ENCODE measurements at regions not wholly inside any gene's neighbourhood (a gene's known extent, or its start where the extent isn't known, plus 50 kb on each side); places are given as distances from the start of the nearest gene placed in this dataset.

DNA sequence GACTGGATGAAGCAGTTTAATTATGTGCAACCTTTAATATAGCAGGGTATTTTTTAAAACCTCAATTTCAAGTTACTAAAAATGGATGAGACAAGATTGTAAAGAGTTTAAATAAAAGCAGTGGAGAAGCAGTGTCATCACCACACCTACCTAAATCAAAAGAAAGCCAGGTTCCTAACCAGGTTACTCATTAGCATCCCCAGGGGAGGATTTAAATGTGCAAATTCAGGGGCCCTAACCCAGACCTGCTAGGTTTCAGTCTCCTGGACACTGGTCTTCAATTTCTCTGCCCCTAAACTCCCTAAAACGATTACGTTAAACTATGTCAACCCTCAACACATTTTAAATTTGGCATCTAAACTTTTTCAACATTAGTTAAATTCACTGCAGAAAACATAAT lies 116.9 kb upstream of the KLF3 start:
- TF ChIP-seq, protein P1, sequence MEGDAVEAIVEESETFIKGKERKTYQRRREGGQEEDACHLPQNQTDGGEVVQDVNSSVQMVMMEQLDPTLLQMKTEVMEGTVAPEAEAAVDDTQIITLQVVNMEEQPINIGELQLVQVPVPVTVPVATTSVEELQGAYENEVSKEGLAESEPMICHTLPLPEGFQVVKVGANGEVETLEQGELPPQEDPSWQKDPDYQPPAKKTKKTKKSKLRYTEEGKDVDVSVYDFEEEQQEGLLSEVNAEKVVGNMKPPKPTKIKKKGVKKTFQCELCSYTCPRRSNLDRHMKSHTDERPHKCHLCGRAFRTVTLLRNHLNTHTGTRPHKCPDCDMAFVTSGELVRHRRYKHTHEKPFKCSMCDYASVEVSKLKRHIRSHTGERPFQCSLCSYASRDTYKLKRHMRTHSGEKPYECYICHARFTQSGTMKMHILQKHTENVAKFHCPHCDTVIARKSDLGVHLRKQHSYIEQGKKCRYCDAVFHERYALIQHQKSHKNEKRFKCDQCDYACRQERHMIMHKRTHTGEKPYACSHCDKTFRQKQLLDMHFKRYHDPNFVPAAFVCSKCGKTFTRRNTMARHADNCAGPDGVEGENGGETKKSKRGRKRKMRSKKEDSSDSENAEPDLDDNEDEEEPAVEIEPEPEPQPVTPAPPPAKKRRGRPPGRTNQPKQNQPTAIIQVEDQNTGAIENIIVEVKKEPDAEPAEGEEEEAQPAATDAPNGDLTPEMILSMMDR (IDR thresholded peaks at IDR 0.05; ENCODE audit: low read depth, low read length), result no peak
- DNase-seq (ENCODE audit: low read depth in 2 of 2), result no peak
- no peak overlapping the region for H3K4me3 ChIP-seq (replicated peaks in 1 of 2; ENCODE audit: low read depth in 2 of 2, low read length in 2 of 2)

DNA sequence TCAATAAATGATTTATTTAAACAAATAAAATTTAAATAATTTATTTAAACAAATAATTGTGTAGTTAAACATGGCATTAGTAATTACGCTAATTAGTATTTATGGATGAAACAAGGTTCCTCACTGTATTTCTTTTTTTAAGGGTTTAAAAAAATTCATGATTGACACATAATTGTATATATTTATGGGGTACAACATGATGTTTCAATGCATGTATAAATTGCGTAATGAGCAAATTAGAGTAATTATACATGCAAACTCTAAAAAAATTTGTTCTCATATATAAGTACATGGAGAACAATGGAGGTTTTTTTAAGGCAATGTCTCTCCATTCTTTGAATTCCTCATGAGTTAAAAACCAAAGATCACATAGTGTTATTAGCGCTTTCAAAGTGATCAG lies 115.7 kb upstream of the KLF3 start:
- no peak overlapping the region for H3K4me3 ChIP-seq (replicated peaks in 1 of 2; ENCODE audit: low read depth in 2 of 2, low read length in 2 of 2)
- TF ChIP-seq, protein P1 (IDR thresholded peaks at IDR 0.05; ENCODE audit: low read depth, low read length), result no peak
- no peak for DNase-seq (ENCODE audit: low read depth in 2 of 2)

DNA sequence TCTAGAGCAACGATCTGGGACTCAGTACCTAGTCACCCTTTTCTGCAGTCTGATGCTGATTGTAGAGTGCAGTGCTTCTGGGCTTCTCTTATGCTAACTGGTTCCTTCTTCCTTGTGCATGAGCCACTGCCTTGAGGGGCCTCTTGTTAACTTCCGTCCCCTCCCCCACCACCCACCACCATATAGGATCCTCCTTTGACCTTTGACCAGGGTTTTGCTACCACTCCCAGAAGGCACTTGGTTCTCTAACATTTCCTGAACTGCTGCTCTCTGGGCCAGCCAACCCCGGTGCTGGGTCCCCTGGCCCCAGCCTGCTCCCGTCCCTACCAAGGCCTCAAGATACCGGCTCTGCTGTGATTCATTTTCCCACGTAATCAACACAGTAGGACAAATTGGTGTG lies 104.6 kb upstream of the KLF3 start:
- TF ChIP-seq, protein P1 (IDR thresholded peaks at IDR 0.05; ENCODE audit: low read depth, low read length), result no peak
- no peak for DNase-seq (ENCODE audit: low read depth in 2 of 2)
- H3K4me3 ChIP-seq (replicated peaks in 1 of 2; ENCODE audit: low read depth in 2 of 2, low read length in 2 of 2), result no peak overlapping the region

DNA sequence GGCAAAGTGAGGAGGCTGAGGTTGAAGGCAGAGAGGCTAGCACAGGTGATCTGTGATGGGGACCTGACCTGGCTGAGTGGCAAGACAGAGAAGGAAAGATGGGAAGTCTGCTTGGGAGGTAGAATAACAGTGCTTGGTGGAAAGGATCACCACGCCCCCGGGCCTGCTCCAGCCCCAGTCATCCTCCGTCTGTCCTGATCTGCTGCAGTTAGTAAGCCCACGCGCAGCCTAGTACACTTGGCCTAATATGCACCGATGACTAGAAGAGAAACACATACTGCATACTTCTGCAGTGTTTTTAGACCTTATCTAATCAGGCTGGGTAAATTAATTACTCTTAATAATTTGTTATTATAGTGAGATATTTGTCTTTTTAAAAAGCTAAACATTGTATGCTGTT lies 103.7 kb upstream of the KLF3 start:
- TF ChIP-seq, protein P1 (IDR thresholded peaks at IDR 0.05; ENCODE audit: low read depth, low read length), result no peak
- no peak for DNase-seq (ENCODE audit: low read depth in 2 of 2)
- H3K4me3 ChIP-seq (replicated peaks in 1 of 2; ENCODE audit: low read depth in 2 of 2, low read length in 2 of 2), result no peak overlapping the region

DNA sequence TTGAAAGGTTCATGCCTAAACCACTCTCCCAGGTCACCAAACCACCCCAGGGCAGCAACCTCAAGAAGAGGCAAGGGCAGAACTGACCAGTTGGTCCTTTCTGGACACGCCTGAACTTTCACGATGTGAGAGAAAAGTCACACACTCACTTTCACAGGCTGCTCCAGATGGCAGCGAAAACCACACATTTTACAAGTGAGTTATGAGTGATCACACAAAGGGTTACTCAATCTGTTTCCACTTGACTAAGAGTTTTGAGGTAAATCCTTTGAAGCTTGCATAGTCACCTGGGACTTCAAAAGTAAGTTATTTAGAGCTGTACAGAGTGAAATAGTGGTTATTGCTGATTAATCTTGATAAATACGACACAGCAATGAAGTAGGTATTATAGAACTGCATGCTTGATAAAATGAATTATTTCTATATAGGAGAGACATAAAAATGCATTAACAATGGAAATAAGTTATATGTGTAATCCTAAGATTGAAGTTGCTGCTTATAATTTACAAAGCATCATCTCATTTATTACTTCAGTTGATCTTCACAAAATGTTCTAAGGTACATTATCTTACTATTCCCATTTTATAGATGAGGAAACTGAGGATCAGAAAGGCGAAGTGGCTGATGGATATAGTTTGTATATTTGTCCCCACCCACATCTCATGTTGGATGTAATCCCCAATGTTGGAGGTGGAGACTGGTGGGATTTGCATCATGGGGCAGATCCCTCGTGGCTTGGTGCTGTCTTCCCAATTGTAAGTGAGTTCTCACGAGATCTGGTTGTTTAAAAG lies 103.0 kb upstream of the KLF3 start:
- TF ChIP-seq, protein P1 (IDR thresholded peaks at IDR 0.05; ENCODE audit: low read depth, low read length), result no peak
- H3K4me3 ChIP-seq (replicated peaks in 1 of 2; ENCODE audit: low read depth in 2 of 2, low read length in 2 of 2), result no peak overlapping the region
- no peak for DNase-seq (ENCODE audit: low read depth in 2 of 2)

DNA sequence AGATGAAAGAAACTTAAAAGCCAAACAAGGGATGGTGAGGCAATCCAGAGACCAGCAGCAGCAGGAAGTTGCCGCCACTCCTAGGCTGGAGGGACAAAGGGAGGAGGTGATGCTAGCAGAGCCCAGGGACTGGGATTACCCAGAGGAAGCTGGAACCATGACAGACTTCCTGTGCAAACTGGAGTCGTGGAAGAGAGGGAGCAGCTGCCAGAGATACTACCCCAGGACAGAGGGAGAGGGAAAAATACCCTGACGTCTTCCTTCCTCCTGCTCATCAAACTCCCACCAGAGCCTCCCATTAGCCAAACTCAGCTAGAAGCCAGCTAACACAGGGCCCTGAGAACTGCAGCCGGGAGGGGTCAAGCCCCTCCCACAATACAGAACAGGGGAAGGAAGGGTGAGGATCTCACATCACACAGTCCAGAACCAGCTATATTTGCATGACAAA lies 101.2 kb upstream of the KLF3 start:
- DNase-seq (ENCODE audit: low read depth in 2 of 2), result peak; percentile 68 to 74
- H3K4me3 ChIP-seq (replicated peaks in 1 of 2; ENCODE audit: low read depth in 2 of 2, low read length in 2 of 2), result no peak overlapping the region
- TF ChIP-seq, protein P1 (IDR thresholded peaks at IDR 0.05; ENCODE audit: low read depth, low read length), result no peak

Data from cardiac fibroblast (primary cell).